CD14-positive monocyte (primary cell): ENCODE measurements at regions not wholly inside any gene's neighbourhood (a gene's known extent, or its start where the extent isn't known, plus 50 kb on each side); places are given as distances from the start of the nearest gene placed in this dataset.

Experiments used
- DNase-seq, 3 donors: peaks; one replicate each; pipeline ENCODE4 v3.0.0-alpha.2; 2011 to 2022
- H2AFZ ChIP-seq: 2 replicates; pipeline ENCODE4 v1.6.0; 2012; ENCODE audit warnings: mild to moderate bottlenecking, low read depth, low read length, inconsistent platforms; ENCODE audit not compliant: insufficient read depth, poor library complexity, severe bottlenecking
- H3K27ac ChIP-seq, 2 donors: 1 replicate in 1 of 2; 2 replicates in 1 of 2; pipeline ENCODE4 v1.5.1; 2012 to 2013; ENCODE audit warnings: low read length in 2 of 2, control low read depth in 1 of 2, inconsistent platforms in 1 of 2, low read depth in 1 of 2, mild to moderate bottlenecking in 1 of 2
- H3K27me3 ChIP-seq, 2 donors: one replicate each; pipeline versions ENCODE4 v1.6.0 to v1.6.1; 2011 to 2013; ENCODE audit warnings: low read length in 2 of 2; ENCODE audit not compliant: control insufficient read depth in 2 of 2, insufficient read depth in 2 of 2
- H3K36me3 ChIP-seq, 2 donors: replicated peaks in 1 of 2; 1 replicate in 1 of 2; 2 replicates in 1 of 2; pipeline versions ENCODE4 v1.5.1 to v1.6.1; 2012 to 2013; ENCODE audit warnings: low read length in 2 of 2, control low read depth in 1 of 2, inconsistent platforms in 1 of 2, mild to moderate bottlenecking in 1 of 2; ENCODE audit not compliant: insufficient read depth in 2 of 2, control insufficient read depth in 1 of 2
- H3K4me1 ChIP-seq, 2 donors: 1 replicate in 1 of 2; 2 replicates in 1 of 2; pipeline versions ENCODE4 v1.5.1 to v1.6.1; 2012 to 2013; ENCODE audit warnings: low read length in 2 of 2, control low read depth in 1 of 2, inconsistent platforms in 1 of 2, mild to moderate bottlenecking in 1 of 2, moderate library complexity in 1 of 2; ENCODE audit not compliant: insufficient read depth in 2 of 2, control insufficient read depth in 1 of 2
- H3K4me2 ChIP-seq: replicated peaks from 2 replicates; pipeline ENCODE3; 2012; ENCODE audit warnings: low read length, moderate library complexity, mild to moderate bottlenecking; ENCODE audit not compliant: poor library complexity, severe bottlenecking; ENCODE audit errors: extremely low read depth
- H3K4me3 ChIP-seq, 3 experiments: fragments of 200-600 bp in 1 of 3; sonication (generic) in 1 of 3; replicated peaks in 1 of 3; 1 replicate in 2 of 3; 2 replicates in 1 of 3; pipeline ENCODE4 v1.5.1; 2011 to 2013; ENCODE audit warnings: low read length in 3 of 3, mild to moderate bottlenecking in 3 of 3, control low read depth in 2 of 3, low read depth in 2 of 3, inconsistent platforms in 1 of 3, moderate library complexity in 1 of 3
- H3K79me2 ChIP-seq: 2 replicates; pipeline ENCODE4 v1.6.0; 2012; ENCODE audit warnings: mild to moderate bottlenecking, control low read depth, inconsistent platforms, low read length, moderate library complexity; ENCODE audit not compliant: insufficient read depth
- H3K9ac ChIP-seq: 2 replicates; pipeline ENCODE4 v1.6.0; 2017; ENCODE audit warnings: low read length, mild to moderate bottlenecking; ENCODE audit not compliant: insufficient read depth, poor library complexity, severe bottlenecking
- H3K9me3 ChIP-seq, 2 donors: replicated peaks in 1 of 2; 1 replicate in 1 of 2; 2 replicates in 1 of 2; pipeline versions ENCODE4 v1.5.1 to v1.6.1; 2012 to 2013; ENCODE audit warnings: low read length in 2 of 2, control low read depth in 1 of 2; ENCODE audit not compliant: control insufficient read depth in 1 of 2, insufficient read depth in 1 of 2
- H4K20me1 ChIP-seq: 2 replicates; pipeline ENCODE4 v1.6.0; 2012; ENCODE audit warnings: mild to moderate bottlenecking, low read length, control low read depth, moderate library complexity; ENCODE audit not compliant: insufficient read depth
- H3K27ac Mint-ChIP-seq, 7 donors: one replicate each; pipeline ENCODE4 v1.8.0; 2020; ENCODE audit warnings: mild to moderate bottlenecking in 7 of 7, mixed read lengths in 7 of 7, moderate library complexity in 6 of 7, inconsistent platforms in 2 of 7
- H3K27me3 Mint-ChIP-seq, 3 donors: one replicate each; pipeline ENCODE4 v1.8.0; 2021 to 2022; ENCODE audit warnings: low read depth in 3 of 3, mild to moderate bottlenecking in 3 of 3, mixed read lengths in 3 of 3, moderate library complexity in 3 of 3, inconsistent platforms in 1 of 3
- H3K36me3 Mint-ChIP-seq, 2 donors: one replicate each; pipeline ENCODE4 v1.8.0; 2020; ENCODE audit warnings: mixed read lengths in 2 of 2, inconsistent platforms in 1 of 2, mild to moderate bottlenecking in 1 of 2
- H3K4me1 Mint-ChIP-seq: one replicate; pipeline ENCODE4 v1.8.0; 2020; ENCODE audit warnings: mild to moderate bottlenecking, mixed read lengths
- H3K4me3 Mint-ChIP-seq, 2 donors: one replicate each; pipeline ENCODE4 v1.8.0; 2020; ENCODE audit warnings: mild to moderate bottlenecking in 2 of 2, mixed read lengths in 2 of 2, moderate library complexity in 1 of 2
- H3K9me3 Mint-ChIP-seq, 7 donors: one replicate each; pipeline ENCODE4 v1.8.0; 2020 to 2022; ENCODE audit warnings: mixed read lengths in 7 of 7, mild to moderate bottlenecking in 6 of 7, moderate library complexity in 6 of 7, inconsistent platforms in 2 of 7
- WGBS: methylation state at CpG from one replicate; pipeline ENCODE4 v1.1.5; 2013; ENCODE audit warnings: missing lambda C conversion rate; ENCODE audit not compliant: insufficient coverage; 5-methylcytosine and 5-hydroxymethylcytosine counted together
- intact Hi-C, 2 donors: fragments of 100-400 bp; cut with micrococcal nuclease; formaldehyde crosslinking; loops; one replicate each; pipeline versions ENCODE4 v1.15.0 to v1.15.1; 2023
- TF ChIP-seq, protein P1 (sequence below): fragments of 200-600 bp; IDR thresholded peaks from one replicate; pipeline ENCODE4 v1.8.0; 2022; ENCODE audit warnings: antibody characterized with exemption, mild to moderate bottlenecking

- Histone ChIP-seq H3K79me2 (no peaks in the 10 kb centered on the region), H4K20me1 (no peaks in the 10 kb centered on the region), H3K27ac (no peak overlapping the region), H2AFZ (no peak overlapping the region), H3K9ac (no peak overlapping the region), H3K4me2 (no peak overlapping the region), H3K36me3 (no peaks in the 10 kb centered on the region), H3K4me3 (no peak overlapping the region), H3K9me3 (peaks cover 1 to 7% of the 10 kb centered on the region in 2 donors), H3K27me3 (no peaks in the 10 kb centered on the region), H3K4me1 (no peaks in the 10 kb centered on the region)
- Mint-ChIP-seq H3K4me1 (no peaks in the 10 kb centered on the region), H3K27me3 (peaks cover 0 to 4% (median 1%) of the 10 kb centered on the region in 3 donors), H3K9me3 (peaks cover 0 to 19% (median 5%) of the 10 kb centered on the region in 7 donors), H3K36me3 (no peaks in the 10 kb centered on the region), H3K4me3 (no peak overlapping the region), H3K27ac (no peak overlapping the region)
- WGBS = 50% methylated on average over 4 of the region's 8 CpGs
- no peak for DNase-seq
- TF ChIP-seq, protein P1, sequence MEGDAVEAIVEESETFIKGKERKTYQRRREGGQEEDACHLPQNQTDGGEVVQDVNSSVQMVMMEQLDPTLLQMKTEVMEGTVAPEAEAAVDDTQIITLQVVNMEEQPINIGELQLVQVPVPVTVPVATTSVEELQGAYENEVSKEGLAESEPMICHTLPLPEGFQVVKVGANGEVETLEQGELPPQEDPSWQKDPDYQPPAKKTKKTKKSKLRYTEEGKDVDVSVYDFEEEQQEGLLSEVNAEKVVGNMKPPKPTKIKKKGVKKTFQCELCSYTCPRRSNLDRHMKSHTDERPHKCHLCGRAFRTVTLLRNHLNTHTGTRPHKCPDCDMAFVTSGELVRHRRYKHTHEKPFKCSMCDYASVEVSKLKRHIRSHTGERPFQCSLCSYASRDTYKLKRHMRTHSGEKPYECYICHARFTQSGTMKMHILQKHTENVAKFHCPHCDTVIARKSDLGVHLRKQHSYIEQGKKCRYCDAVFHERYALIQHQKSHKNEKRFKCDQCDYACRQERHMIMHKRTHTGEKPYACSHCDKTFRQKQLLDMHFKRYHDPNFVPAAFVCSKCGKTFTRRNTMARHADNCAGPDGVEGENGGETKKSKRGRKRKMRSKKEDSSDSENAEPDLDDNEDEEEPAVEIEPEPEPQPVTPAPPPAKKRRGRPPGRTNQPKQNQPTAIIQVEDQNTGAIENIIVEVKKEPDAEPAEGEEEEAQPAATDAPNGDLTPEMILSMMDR = no peak
- intact Hi-C loops = no loop called here
These were observed 130.9 kb downstream of the SEC16B start for GRCh38 chr1:177838907-177839485.

DNA sequence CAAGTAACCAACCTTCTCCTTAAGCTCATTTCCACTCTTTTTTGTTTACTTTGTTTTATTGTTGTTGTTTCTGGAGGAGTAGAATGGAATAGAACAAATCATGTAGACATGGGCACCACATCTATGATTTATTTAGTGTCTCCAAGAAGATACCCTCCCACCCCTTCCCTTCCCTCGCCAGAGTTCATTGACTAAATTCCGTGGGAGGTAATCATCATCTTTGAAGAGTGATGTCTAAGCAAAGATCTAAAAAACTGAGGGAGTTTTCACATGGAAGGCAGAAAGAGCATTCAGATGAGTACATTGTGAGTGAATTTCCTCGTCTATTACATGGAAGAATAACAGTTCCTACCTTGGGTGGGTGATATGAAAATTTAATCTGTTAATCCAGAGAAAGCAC, 136.2 kb downstream of the SEC16B start:
- Mint-ChIP-seq H3K4me3 (no peak overlapping the region), H3K36me3 (no peaks in the 10 kb centered on the region), H3K9me3 (peaks cover 4 to 14% (median 6%) of the 10 kb centered on the region in 7 donors), H3K27me3 (no peaks in the 10 kb centered on the region), H3K27ac (no peak overlapping the region), H3K4me1 (no peaks in the 10 kb centered on the region)
- Histone ChIP-seq H3K4me3 (no peak overlapping the region), H3K36me3 (no peaks in the 10 kb centered on the region), H3K79me2 (no peaks in the 10 kb centered on the region), H3K9me3 (peaks cover 3 to 13% of the 10 kb centered on the region in 2 donors), H3K4me2 (no peak overlapping the region), H3K27me3 (no peaks in the 10 kb centered on the region), H3K27ac (no peak overlapping the region), H2AFZ (no peak overlapping the region), H3K4me1 (no peaks in the 10 kb centered on the region), H4K20me1 (no peaks in the 10 kb centered on the region), H3K9ac (no peak overlapping the region)
- WGBS = no CpG with 5 or more reads among the region's 3 CpGs
- DNase-seq = no peak
- intact Hi-C loops = no loop called here
- TF ChIP-seq, protein P1 = no peak
